Hepatocyte (in vitro differentiated cells): ENCODE measurements at regions not wholly inside any gene's neighbourhood (a gene's known extent, or its start where the extent isn't known, plus 50 kb on each side); places are given as distances from the start of the nearest gene placed in this dataset.

Experiments used
- DNase-seq: peaks from one replicate; pipeline ENCODE4 v3.0.0-alpha.2; 2016; ENCODE audit warnings: low spot score
- H2AFZ ChIP-seq: fragments of 200-600 bp; sonication (generic); 2 replicates; pipeline ENCODE4 v1.6.0; 2016; ENCODE audit warnings: antibody characterized with exemption, mild to moderate bottlenecking
- H3K27ac ChIP-seq: fragments of 200-600 bp; sonication (generic); 2 replicates; pipeline ENCODE4 v1.5.1; 2016; ENCODE audit warnings: mild to moderate bottlenecking
- H3K27me3 ChIP-seq: fragments of 200-600 bp; sonication (generic); 2 replicates; pipeline ENCODE4 v1.6.1; 2016
- H3K36me3 ChIP-seq: fragments of 200-600 bp; sonication (generic); replicated peaks from 2 replicates; pipeline ENCODE4 v1.5.1; 2016; ENCODE audit warnings: low read depth; ENCODE audit not compliant: insufficient read depth
- H3K4me1 ChIP-seq: fragments of 200-600 bp; sonication (generic); 2 replicates; pipeline ENCODE4 v1.5.1; 2016; ENCODE audit warnings: mild to moderate bottlenecking, moderate library complexity; ENCODE audit not compliant: insufficient read depth
- H3K4me2 ChIP-seq: fragments of 200-600 bp; sonication (generic); 2 replicates; pipeline ENCODE4 v1.6.0; 2016
- H3K4me3 ChIP-seq: fragments of 200-600 bp; sonication (generic); 2 replicates; pipeline ENCODE4 v1.5.1; 2016; ENCODE audit warnings: mild to moderate bottlenecking
- H3K79me2 ChIP-seq: fragments of 200-600 bp; sonication (generic); 2 replicates; pipeline ENCODE4 v1.6.0; 2017; ENCODE audit warnings: mild to moderate bottlenecking
- H3K9me2 ChIP-seq: fragments of 200-600 bp; sonication (generic); replicated peaks from 2 replicates; pipeline ENCODE4 v1.6.0; 2017; ENCODE audit warnings: mild to moderate bottlenecking; ENCODE audit not compliant: insufficient read depth
- H3K9me3 ChIP-seq: fragments of 200-600 bp; sonication (generic); 2 replicates; pipeline ENCODE4 v1.5.1; 2016; ENCODE audit warnings: low read depth, mild to moderate bottlenecking
- H4K20me1 ChIP-seq: fragments of 200-600 bp; sonication (generic); 2 replicates; pipeline ENCODE4 v1.6.0; 2016; ENCODE audit warnings: mild to moderate bottlenecking; ENCODE audit not compliant: insufficient read depth, poor library complexity, severe bottlenecking
- CTCF ChIP-seq: fragments of 200-600 bp; sonication (generic); IDR thresholded peaks from 2 replicates; pipeline ENCODE4 v1.5.1; 2016; ENCODE audit warnings: antibody characterized with exemption, mild to moderate bottlenecking; ENCODE audit not compliant: poor library complexity
- EZH2 ChIP-seq: fragments of 200-600 bp; sonication (generic); IDR thresholded peaks from 2 replicates; pipeline ENCODE4 v1.6.1; 2016; ENCODE audit warnings: antibody characterized with exemption, mild to moderate bottlenecking, borderline replicate concordance
- EZH2phosphoT487 ChIP-seq: fragments of 200-600 bp; sonication (generic); IDR thresholded peaks from one replicate; pipeline ENCODE4 v1.6.1; 2018; ENCODE audit warnings: antibody characterized with exemption, mild to moderate bottlenecking, low read depth, moderate library complexity; ENCODE audit not compliant: unreplicated experiment, severe bottlenecking
- whole genome bisulfite sequencing: methylation state at CpG from one replicate; pipeline ENCODE4 v1.1.6; 2016; ENCODE audit warnings: low lambda C conversion rate; ENCODE audit errors: missing lambda C conversion rate; 5-methylcytosine and 5-hydroxymethylcytosine counted together

- no peak for DNase-seq
- Histone ChIP-seq H3K27me3 (no peaks in the 10 kb centered on the region), H3K9me2 (no peaks in the 10 kb centered on the region), H4K20me1 (no peaks in the 10 kb centered on the region), H3K4me2 (no peak overlapping the region), H3K4me3 (no peak overlapping the region), H2AFZ (no peak overlapping the region), H3K27ac (no peak overlapping the region), H3K79me2 (no peaks in the 10 kb centered on the region), H3K4me1 (no peaks in the 10 kb centered on the region), H3K36me3 (no peaks in the 10 kb centered on the region), H3K9me3 (no peaks in the 10 kb centered on the region)
- TF ChIP-seq CTCF = no peak
- no peak for TF ChIP-seq EZH2
- TF ChIP-seq EZH2phosphoT487 = no peak
- 47% methylated on average over 12 of the region's 12 CpGs for WGBS
Observed at GRCh38 chr5:28862137-28862859, 1823.9 kb upstream of the CDH9 start.

DNA sequence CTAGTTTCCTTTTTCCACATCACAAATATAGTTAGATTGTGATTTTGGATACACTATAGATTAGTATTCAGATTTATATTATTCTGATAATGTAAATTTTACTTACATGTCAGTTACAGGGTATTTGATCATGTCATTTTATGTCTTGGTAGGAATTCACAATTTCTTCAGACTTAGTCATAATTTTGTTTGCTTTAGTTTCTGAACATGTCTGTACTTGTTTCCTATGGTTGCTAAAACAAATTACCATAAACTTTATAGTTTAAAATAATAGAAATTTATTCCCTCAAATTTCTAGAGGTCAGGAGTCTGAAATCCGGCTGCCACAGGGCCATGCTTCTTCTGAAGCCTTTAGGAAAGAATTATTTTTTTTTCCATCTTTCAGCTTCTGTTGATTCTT, 1817.2 kb upstream of the CDH9 start:
- no peaks in the 10 kb centered on the region for H3K27me3 ChIP-seq
- no peaks in the 10 kb centered on the region for H3K79me2 ChIP-seq
- no peaks in the 10 kb centered on the region for H3K4me1 ChIP-seq
- H3K27ac ChIP-seq = no peak overlapping the region
- WGBS = 81% methylated on average over 1 of the region's 1 CpG
- H3K4me2 ChIP-seq = no peak overlapping the region
- no peaks in the 10 kb centered on the region for H3K36me3 ChIP-seq
- no peak for DNase-seq
- no peaks in the 10 kb centered on the region for H3K9me2 ChIP-seq
- no peak overlapping the region for H2AFZ ChIP-seq
- no peaks in the 10 kb centered on the region for H4K20me1 ChIP-seq
- TF ChIP-seq EZH2 (no peak), EZH2phosphoT487 (no peak), CTCF (no peak)
- H3K9me3 ChIP-seq = no peaks in the 10 kb centered on the region
- no peak overlapping the region for H3K4me3 ChIP-seq

- H3K9me2 ChIP-seq = no peaks in the 10 kb centered on the region
- TF ChIP-seq CTCF = no peak
- TF ChIP-seq EZH2 = no peak
- no peak for TF ChIP-seq EZH2phosphoT487
- no peak for DNase-seq
- no peaks in the 10 kb centered on the region for H3K9me3 ChIP-seq
- H3K79me2 ChIP-seq = no peaks in the 10 kb centered on the region
- H3K4me1 ChIP-seq = no peaks in the 10 kb centered on the region
- no peak overlapping the region for H3K4me2 ChIP-seq
- no peaks in the 10 kb centered on the region for H4K20me1 ChIP-seq
- no peak overlapping the region for H2AFZ ChIP-seq
- WGBS = 91% methylated on average over 13 of the region's 13 CpGs
- H3K27me3 ChIP-seq = no peaks in the 10 kb centered on the region
- H3K36me3 ChIP-seq = no peaks in the 10 kb centered on the region
- no peak overlapping the region for H3K4me3 ChIP-seq
- H3K27ac ChIP-seq = no peak overlapping the region
Observed at GRCh38 chr5:28850320-28850921, 1812.0 kb upstream of the CDH9 start.
